K562 (cell line): ENCODE measurements at regions not wholly inside any gene's neighbourhood (a gene's known extent, or its start where the extent isn't known, plus 50 kb on each side); places are given as distances from the start of the nearest gene placed in this dataset.

ENCODE experiments used
- ATAC-seq: fragments of 200-7000 bp; cut with Tn5 transposase; 3 replicates; pipeline ENCODE4 v1.9.1; 2020; ENCODE audit warnings: moderate library complexity
- BruUV-seq: library from RNA; stranded (reverse); fragments of 400-500 nt; replicated peaks from 2 replicates; lab custom pipeline; 2021; lab: Mats Ljungman, UMichigan
- CTCF ChIA-PET: fragments of 300-600 bp; formaldehyde crosslinking; extraction: SDS; loops from one replicate; lab custom pipeline; 2021; ENCODE audit warnings: low intra/inter-chr PET ratio; lab: Yijun Ruan, JAX
- POLR2A ChIA-PET: fragments of 300-600, 350-650 bp; sonication (Branson Sonifier 250); formaldehyde crosslinking; extraction: SDS; loops from one replicate; lab custom pipeline; 2021; ENCODE audit warnings: antibody characterized with exemption, inconsistent platforms; lab: Yijun Ruan, JAX
- DNase-seq, 4 experiments: peaks; one replicate each; pipeline versions ENCODE4 v3.0.0 to v3.0.0-alpha.2; 2011 to 2018; ENCODE audit warnings: low spot score in 3 of 4, mixed read lengths in 3 of 4; ENCODE audit errors: extremely low read depth in 1 of 4
- FAIRE-seq: peaks from 2 replicates; lab custom pipeline; 2011; peaks lifted over from hg19 to GRCh38; lab: Jason Lieb, UNC
- H2AFZ ChIP-seq: 2 replicates; pipeline ENCODE4 v1.6.0; 2011; ENCODE audit warnings: low read depth, low read length, control low read depth, inconsistent platforms
- H3K27ac ChIP-seq: fragments of 200-600 bp; 3 replicates; pipeline ENCODE4 v1.8.0; 2011; ENCODE audit warnings: low read depth, mild to moderate bottlenecking, control low read depth, inconsistent platforms, low read length, moderate library complexity, mixed read lengths; ENCODE audit errors: extremely low read depth
- H3K27me3 ChIP-seq, 2 experiments: fragments of 300-600 bp in 1 of 2; 2 replicates in 1 of 2; 3 replicates in 1 of 2; pipeline versions ENCODE4 v1.6.0 to v1.8.0; 2011; ENCODE audit warnings: inconsistent platforms in 2 of 2, low read length in 2 of 2, mild to moderate bottlenecking in 1 of 2, mixed read lengths in 1 of 2, moderate library complexity in 1 of 2; ENCODE audit not compliant: control insufficient read depth in 2 of 2, insufficient read depth in 2 of 2
- H3K36me3 ChIP-seq: fragments of 300-600 bp; 3 replicates; pipeline ENCODE4 v1.8.0; 2011; ENCODE audit warnings: mild to moderate bottlenecking, low read length, inconsistent platforms; ENCODE audit not compliant: control insufficient read depth, insufficient read depth
- H3K4me1 ChIP-seq, 2 experiments: fragments of 200-600 bp in 1 of 2; replicated peaks in 1 of 2; 2 replicates in 1 of 2; 3 replicates in 1 of 2; pipeline versions ENCODE4 v1.5.1 to v1.8.0; 2011; ENCODE audit warnings: inconsistent platforms in 2 of 2, low read length in 2 of 2, mild to moderate bottlenecking in 1 of 2, mixed read lengths in 1 of 2, moderate library complexity in 1 of 2; ENCODE audit not compliant: control insufficient read depth in 2 of 2, insufficient read depth in 2 of 2
- H3K4me2 ChIP-seq: 2 replicates; pipeline ENCODE4 v1.6.1; 2011; ENCODE audit warnings: low read length, control low read depth, inconsistent platforms, mixed read lengths; ENCODE audit not compliant: insufficient read depth
- H3K4me3 ChIP-seq: fragments of 200-600 bp; sonication (generic), shearing (Covaris generic); 2 replicates; pipeline ENCODE4 v1.5.1; 2016; ENCODE audit warnings: control low read depth, inconsistent platforms
- H3K79me2 ChIP-seq: fragments of 200-600 bp; 3 replicates; pipeline ENCODE4 v1.8.0; 2011; ENCODE audit warnings: low read length, inconsistent platforms; ENCODE audit not compliant: control insufficient read depth, insufficient read depth
- H3K9ac ChIP-seq, 2 experiments: 2 replicates each; pipeline versions ENCODE4 v1.6.0 to v1.6.1; 2011; ENCODE audit warnings: low read depth in 2 of 2, low read length in 2 of 2, control low read depth in 1 of 2, inconsistent platforms in 1 of 2, mild to moderate bottlenecking in 1 of 2, mixed read lengths in 1 of 2; ENCODE audit not compliant: insufficient read depth in 1 of 2
- H3K9me1 ChIP-seq: one replicate; pipeline ENCODE4 v1.6.0; 2011; ENCODE audit warnings: inconsistent platforms, mild to moderate bottlenecking, low read length, moderate library complexity; ENCODE audit not compliant: control insufficient read depth, insufficient read depth
- H3K9me3 ChIP-seq: replicated peaks from 2 replicates; pipeline ENCODE4 v1.5.1; 2011; ENCODE audit warnings: low read depth, low read length, inconsistent platforms; ENCODE audit not compliant: control insufficient read depth, insufficient read depth
- H4K20me1 ChIP-seq: replicated peaks from 2 replicates; pipeline ENCODE4 v1.6.1; 2011; ENCODE audit warnings: low read length, inconsistent platforms, mixed read lengths; ENCODE audit not compliant: control insufficient read depth, insufficient read depth
- BRD9 ChIP-seq: fragments of 450-650 bp; IDR thresholded peaks from 2 replicates; pipeline ENCODE4 v1.6.1; 2018; ENCODE audit warnings: low read depth; ENCODE audit not compliant: partially characterized antibody
- CBX3 ChIP-seq, 2 experiments: IDR thresholded peaks; 1 replicate in 1 of 2; 2 replicates in 1 of 2; pipeline ENCODE4 v1.6.1; 2012; ENCODE audit warnings: inconsistent platforms in 2 of 2, low read length in 2 of 2, borderline replicate concordance in 1 of 2, control low read depth in 1 of 2
- CCNT2 ChIP-seq: IDR thresholded peaks from 2 replicates; pipeline ENCODE4 v1.6.1; 2011; ENCODE audit warnings: borderline replicate concordance, low read depth, mild to moderate bottlenecking, moderate library complexity, mixed read lengths, low read length; ENCODE audit not compliant: insufficient read length; ENCODE audit errors: extremely low read depth
- KAT8 ChIP-seq: fragments of 450-650 bp; IDR thresholded peaks from 2 replicates; pipeline ENCODE4 v1.6.1; 2016; ENCODE audit warnings: low read depth, mild to moderate bottlenecking
- MCM3 ChIP-seq: fragments of 450-650 bp; IDR thresholded peaks from 2 replicates; pipeline ENCODE4 v1.6.1; 2016
- MEF2D ChIP-seq: conservative IDR thresholded peaks from 2 replicates; pipeline ENCODE4 v1.6.1; 2016; ENCODE audit warnings: low read depth, missing genetic modification characterization, missing compliant biosample characterization
- PBX2 ChIP-seq, 2 experiments: IDR thresholded peaks in 1 of 2; conservative IDR thresholded peaks in 1 of 2; 2 replicates each; pipeline ENCODE4 v1.6.1; 2016; ENCODE audit warnings: low read depth in 2 of 2, mild to moderate bottlenecking in 1 of 2, missing compliant biosample characterization in 1 of 2, missing genetic modification characterization in 1 of 2, moderate library complexity in 1 of 2
- PTTG1 ChIP-seq: fragments of 450-650 bp; IDR thresholded peaks from 2 replicates; pipeline ENCODE4 v1.6.1; 2016; ENCODE audit warnings: low read depth, mild to moderate bottlenecking, missing genetic modification characterization, missing compliant biosample characterization
- PURB ChIP-seq: sonication (generic); formaldehyde crosslinking; IDR thresholded peaks from 2 replicates; pipeline ENCODE4 v1.9.0; 2021; ENCODE audit warnings: low read depth, mild to moderate bottlenecking, missing genetic modification reagents
- SP1 ChIP-seq: sonication (generic); formaldehyde crosslinking; IDR thresholded peaks from 2 replicates; pipeline ENCODE4 v1.8.1; 2022; ENCODE audit warnings: mild to moderate bottlenecking, missing genetic modification reagents
- TAF15 ChIP-seq: fragments of 200-400 bp; formaldehyde crosslinking; IDR thresholded peaks from 2 replicates; pipeline ENCODE4 v1.6.1; 2017; ENCODE audit warnings: mild to moderate bottlenecking, low read depth, low read length, moderate library complexity
- ZBTB2 ChIP-seq: fragments of 450-650 bp; IDR thresholded peaks from 2 replicates; pipeline ENCODE4 v1.6.1; 2016; ENCODE audit warnings: antibody characterized with exemption
- ZBTB34 ChIP-seq: fragments of 250-450 bp; sonication (Bioruptor Pico); IDR thresholded peaks from 2 replicates; pipeline ENCODE4 v1.8.0; 2021; ENCODE audit warnings: mild to moderate bottlenecking, moderate library complexity
- ZFP1 ChIP-seq: fragments of 450-650 bp; formaldehyde crosslinking; IDR thresholded peaks from 2 replicates; pipeline ENCODE4 v1.4.0; 2020; ENCODE audit warnings: mild to moderate bottlenecking, mixed read lengths
- ZNF263 ChIP-seq: sonication (generic); formaldehyde crosslinking; IDR thresholded peaks from 2 replicates; pipeline ENCODE4 v1.8.0; 2022; ENCODE audit warnings: mild to moderate bottlenecking, missing genetic modification reagents, borderline replicate concordance
- ZNF444 ChIP-seq: fragments of 250-450 bp; sonication (Bioruptor Pico); IDR thresholded peaks from 2 replicates; pipeline ENCODE4 v1.4.0; 2020; ENCODE audit warnings: mild to moderate bottlenecking, moderate library complexity
- ZNF551 ChIP-seq: fragments of 250-450 bp; sonication (Bioruptor Pico); IDR thresholded peaks from 2 replicates; pipeline ENCODE4 v1.5.0; 2021; ENCODE audit warnings: mild to moderate bottlenecking, moderate library complexity
- WGBS: fragments of 100-300 bp; shearing (Covaris generic); methylation state at CpG from one replicate; pipeline ENCODE4 v1.1.6; 2016; ENCODE audit warnings: low coverage, mixed read lengths; ENCODE audit not compliant: insufficient coverage; ENCODE audit errors: missing lambda C conversion rate; 5-methylcytosine and 5-hydroxymethylcytosine counted together
- in situ Hi-C: fragments of 300-500 bp; cut with MboI; formaldehyde crosslinking; loops from 4 replicates; pipeline ENCODE4 v1.15.0; 2018; ENCODE audit warnings: inconsistent platforms, mixed read lengths
- intact Hi-C: fragments of 100-400 bp; cut with micrococcal nuclease; formaldehyde crosslinking; loops from 2 replicates; pipeline ENCODE4 v1.14.2; 2022

GRCh38 chr3:30448450-30449289, 157.7 kb upstream of the TGFBR2 start:
- Histone ChIP-seq H3K4me1 (no peaks in the 10 kb centered on the region), H3K4me3 (no peak overlapping the region), H3K79me2 (no peaks in the 10 kb centered on the region), H3K9ac (no peak overlapping the region), H2AFZ (no peak overlapping the region), H4K20me1 (no peaks in the 10 kb centered on the region), H3K9me1 (no peaks in the 10 kb centered on the region), H3K27me3 (no peaks in the 10 kb centered on the region), H3K4me2 (no peak overlapping the region), H3K9me3 (no peaks in the 10 kb centered on the region; the same call in 1 of the 2 replicates), H3K36me3 (no peaks in the 10 kb centered on the region), H3K27ac (no peak overlapping the region)
- intact Hi-C loops (no loop called here), in situ Hi-C loops (no loop called here)
- no TSS peak for BruUV-seq
- FAIRE-seq (no peak), ATAC-seq (no peak), DNase-seq (no peak)
- POLR2A ChIA-PET, result no interaction called here
- 0% methylated on average over 5 of the region's 5 CpGs for WGBS
- CTCF ChIA-PET, result no interaction called here
- TF ChIP-seq BRD9, result no peak
- no peak for TF ChIP-seq MEF2D (tag)
- TF ChIP-seq TAF15, result no peak
- TF ChIP-seq PTTG1 (tag), result no peak
- TF ChIP-seq KAT8, result no peak
- TF ChIP-seq ZNF263 (CRISPR knock-in tag), result no peak
- no peak for TF ChIP-seq ZNF551 (CRISPR knock-in tag)
- no peak for TF ChIP-seq CCNT2
- no peak for TF ChIP-seq ZFP1 (CRISPR knock-in tag)
- no peak for TF ChIP-seq SP1 (CRISPR knock-in tag)
- no peak for TF ChIP-seq CBX3 (IDR thresholded peaks at IDR 0.05; ENCODE audit: borderline replicate concordance in 1 of 2, low read length in 2 of 2)
- TF ChIP-seq MCM3, result no peak
- no peak for TF ChIP-seq PURB
- no peak for TF ChIP-seq ZBTB34 (CRISPR knock-in tag)
- no peak for TF ChIP-seq ZBTB2
- TF ChIP-seq ZNF444 (CRISPR knock-in tag), result no peak
- TF ChIP-seq PBX2 (CRISPR knock-in tag; IDR thresholded peaks at IDR 0.05; ENCODE audit: low read depth), result no peak
- TF ChIP-seq PBX2 (tag; conservative IDR thresholded peaks at IDR 0.05; ENCODE audit: low read depth), result no peak
